ENCODE measurements at regions not wholly inside any gene's neighbourhood (a gene's known extent, or its start where the extent isn't known, plus 50 kb on each side); places are given as distances from the start of the nearest gene placed in this dataset.
A peak's percentile ranks its signal among the peaks of the same experiment; 100 is the strongest.
"Not testable (repeated sequence)": the region's sequence is repeated elsewhere in the genome, so short reads cannot be mapped to it uniquely, and the experiment has no call there.

DNA sequence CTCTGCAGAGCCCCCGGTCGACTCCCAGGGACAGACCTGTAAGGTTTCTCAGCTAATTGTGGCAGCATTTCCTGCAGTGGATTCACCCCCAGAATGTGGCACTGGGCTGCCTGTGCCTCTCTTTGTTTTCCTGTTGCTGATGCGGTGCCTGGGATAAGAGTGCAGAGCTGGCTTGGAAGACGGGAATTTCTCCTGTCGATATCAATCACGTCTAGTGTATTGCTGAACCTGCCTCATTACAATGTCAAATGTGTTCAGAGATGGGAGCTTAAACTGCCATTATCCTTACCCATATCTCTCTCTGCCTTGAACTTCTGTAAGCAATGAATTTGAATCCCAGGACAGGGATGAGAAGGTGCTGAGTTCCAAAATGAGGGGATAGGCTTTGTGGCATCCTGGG is 350.9 kb downstream of the ADGRD1 start:
- CTCF ChIA-PET (ENCODE audit: partially characterized antibody); H3K4me1 ChIP-seq (ENCODE audit: insufficient read depth, low read length); H3K4me1 Mint-ChIP-seq; intact Hi-C loops (cut with micrococcal nuclease); H3K36me3 Mint-ChIP-seq; POLR2A ChIA-PET (ENCODE audit: partially characterized antibody); H3K27ac Mint-ChIP-seq; H3K4me3 ChIP-seq (ENCODE audit: low read length in 2 of 2); H3K27me3 ChIP-seq (ENCODE audit: insufficient read depth, low read length); H3K27ac ChIP-seq (ENCODE audit: low read depth, low read length); DNase-seq; H3K36me3 ChIP-seq (ENCODE audit: insufficient read depth, low read length); H3K9me3 Mint-ChIP-seq; H3K4me3 Mint-ChIP-seq; H3K27me3 Mint-ChIP-seq; H3K9me3 ChIP-seq (ENCODE audit: control insufficient read depth in 1 of 2, low read length in 2 of 2): not testable (repeated sequence)

DNA sequence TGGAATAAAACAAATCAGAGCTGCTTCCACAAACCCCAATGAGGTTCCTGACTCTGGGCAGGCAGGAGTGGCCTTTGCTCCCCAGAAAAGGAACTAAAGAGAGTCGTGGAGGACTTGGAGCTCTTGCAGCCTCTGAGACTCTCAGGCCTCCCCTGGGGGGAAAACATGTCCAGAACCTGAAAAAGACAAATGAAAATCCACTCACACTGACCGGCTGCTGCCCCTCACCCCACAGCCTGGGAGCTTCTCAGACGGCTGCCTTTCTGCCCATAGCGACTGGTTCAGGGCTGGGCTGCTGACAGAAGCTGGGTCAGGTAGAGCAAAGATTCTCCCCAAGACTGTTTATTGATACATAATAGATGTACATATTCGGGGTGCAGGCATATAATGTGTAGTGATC is 356.0 kb downstream of the ADGRD1 start:
- Histone ChIP-seq H3K27ac (ENCODE audit: low read depth, low read length) (no peak overlapping the region), H3K36me3 (ENCODE audit: insufficient read depth, low read length) (no peaks in the 10 kb centered on the region), H3K4me3 (ENCODE audit: low read length in 2 of 2) (no peak overlapping the region), H3K4me1 (ENCODE audit: insufficient read depth, low read length) (no peaks in the 10 kb centered on the region), H3K27me3 (ENCODE audit: insufficient read depth, low read length) (no peaks in the 10 kb centered on the region), H3K9me3 (ENCODE audit: control insufficient read depth in 1 of 2, low read length in 2 of 2) (no peaks in the 10 kb centered on the region)
- peaks cover 0 to 17% (median 6%) of the 10 kb centered on the region in 4 donors for H3K4me1 Mint-ChIP-seq
- ChIA-PET CTCF (ENCODE audit: partially characterized antibody) (no interaction called here), POLR2A (ENCODE audit: partially characterized antibody) (no interaction called here)
- H3K27ac Mint-ChIP-seq: no peak overlapping the region
- intact Hi-C loops (cut with micrococcal nuclease): loop anchor here (5.0 kb wide), 1 partner anchor 333 kb away; no protein-coding TSS in a partner anchor
- no peak overlapping the region for H3K4me3 Mint-ChIP-seq
- H3K9me3 Mint-ChIP-seq: peaks cover 0 to 3% (median 0%) of the 10 kb centered on the region in 8 donors
- DNase-seq: no peak
- H3K36me3 Mint-ChIP-seq: no peaks in the 10 kb centered on the region
- H3K27me3 Mint-ChIP-seq: peaks cover 6 to 15% of the 10 kb centered on the region in 2 donors

DNA sequence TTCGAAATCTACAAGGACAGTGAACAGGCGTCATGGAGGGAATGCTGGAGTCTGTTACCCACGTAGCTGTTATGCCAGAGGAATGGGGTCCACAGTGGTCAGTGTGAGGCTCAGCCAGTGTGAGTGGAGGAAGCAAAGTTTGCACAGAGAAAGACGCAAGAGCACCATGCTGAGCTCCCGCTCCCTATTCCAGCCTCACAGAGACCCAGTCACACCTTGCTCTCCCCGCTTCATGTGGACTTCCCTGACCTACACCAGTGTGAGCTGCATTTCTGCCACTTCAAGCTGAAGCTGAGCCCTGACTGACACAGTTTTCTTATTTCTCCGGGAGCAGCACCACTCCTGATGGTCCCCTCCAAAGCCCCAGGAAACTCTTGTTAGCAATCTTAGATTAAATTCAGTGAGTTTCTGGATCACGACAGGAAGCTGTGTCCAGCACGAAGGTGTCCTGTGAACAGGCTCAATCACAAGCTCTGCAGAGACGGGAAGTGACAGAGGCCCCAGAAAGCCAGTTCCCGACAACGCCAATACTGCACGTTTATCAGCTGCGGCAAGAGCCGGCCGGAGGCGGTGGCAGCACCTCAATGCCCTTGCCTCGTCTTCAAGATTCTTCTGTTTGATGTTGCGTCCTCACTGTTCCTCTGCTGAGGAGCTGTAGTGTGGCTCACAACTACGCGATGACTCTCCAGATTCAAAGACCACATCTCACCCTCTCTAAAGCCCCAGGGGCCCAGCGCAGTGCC is 356.7 kb downstream of the ADGRD1 start:
- H3K36me3 ChIP-seq (ENCODE audit: insufficient read depth, low read length); CTCF ChIA-PET (ENCODE audit: partially characterized antibody); H3K4me3 Mint-ChIP-seq; POLR2A ChIA-PET (ENCODE audit: partially characterized antibody); H3K27me3 ChIP-seq (ENCODE audit: insufficient read depth, low read length); H3K9me3 Mint-ChIP-seq; H3K36me3 Mint-ChIP-seq; H3K4me3 ChIP-seq (ENCODE audit: low read length in 2 of 2); DNase-seq; H3K4me1 ChIP-seq (ENCODE audit: insufficient read depth, low read length); H3K27ac Mint-ChIP-seq; H3K9me3 ChIP-seq (ENCODE audit: control insufficient read depth in 1 of 2, low read length in 2 of 2); H3K27ac ChIP-seq (ENCODE audit: low read depth, low read length): not testable (repeated sequence)
- intact Hi-C loops (cut with micrococcal nuclease): loop anchor here (5.0 kb wide), 1 partner anchor 332 kb away; no protein-coding TSS in a partner anchor
- H3K27me3 Mint-ChIP-seq: peaks cover 9 to 19% of the 10 kb centered on the region in 2 donors
- H3K4me1 Mint-ChIP-seq: peaks cover 0 to 17% (median 6%) of the 10 kb centered on the region in 4 donors

DNA sequence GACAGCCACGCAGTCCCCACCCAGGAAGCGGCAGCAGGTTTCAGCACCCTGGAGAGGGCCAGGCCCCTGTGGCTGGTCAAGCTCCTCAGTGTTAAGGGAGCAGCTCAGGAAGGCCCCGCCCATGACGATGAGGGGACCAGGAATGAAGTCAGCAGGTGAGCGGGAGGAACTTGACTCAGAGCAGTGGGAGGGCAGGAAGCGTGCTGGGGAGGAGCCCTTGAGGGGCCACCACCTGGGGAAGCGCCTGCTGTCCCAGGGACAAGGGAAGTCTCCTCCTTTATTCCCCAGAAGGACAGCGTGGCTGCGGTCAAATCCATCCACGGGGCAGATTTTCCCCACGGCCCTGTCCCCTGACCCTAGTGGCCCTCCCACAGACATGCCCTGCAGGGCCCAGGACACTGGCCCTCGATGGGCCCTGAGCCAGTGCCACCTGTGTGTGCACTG is 357.6 kb downstream of the ADGRD1 start:
- intact Hi-C loops (cut with micrococcal nuclease): loop anchor here (5.0 kb wide), 1 partner anchor 331 kb away; no protein-coding TSS in a partner anchor
- H3K36me3 Mint-ChIP-seq; CTCF ChIA-PET (ENCODE audit: partially characterized antibody); H3K9me3 ChIP-seq (ENCODE audit: control insufficient read depth in 1 of 2, low read length in 2 of 2); POLR2A ChIA-PET (ENCODE audit: partially characterized antibody); H3K27me3 ChIP-seq (ENCODE audit: insufficient read depth, low read length); DNase-seq; H3K4me3 Mint-ChIP-seq; H3K27ac Mint-ChIP-seq; H3K4me3 ChIP-seq (ENCODE audit: low read length in 2 of 2); H3K4me1 ChIP-seq (ENCODE audit: insufficient read depth, low read length); H3K9me3 Mint-ChIP-seq; H3K36me3 ChIP-seq (ENCODE audit: insufficient read depth, low read length); H3K27ac ChIP-seq (ENCODE audit: low read depth, low read length): not testable (repeated sequence)
- Mint-ChIP-seq H3K27me3 (peaks cover 9 to 19% of the 10 kb centered on the region in 2 donors), H3K4me1 (peaks cover 0 to 17% (median 6%) of the 10 kb centered on the region in 4 donors)

DNA sequence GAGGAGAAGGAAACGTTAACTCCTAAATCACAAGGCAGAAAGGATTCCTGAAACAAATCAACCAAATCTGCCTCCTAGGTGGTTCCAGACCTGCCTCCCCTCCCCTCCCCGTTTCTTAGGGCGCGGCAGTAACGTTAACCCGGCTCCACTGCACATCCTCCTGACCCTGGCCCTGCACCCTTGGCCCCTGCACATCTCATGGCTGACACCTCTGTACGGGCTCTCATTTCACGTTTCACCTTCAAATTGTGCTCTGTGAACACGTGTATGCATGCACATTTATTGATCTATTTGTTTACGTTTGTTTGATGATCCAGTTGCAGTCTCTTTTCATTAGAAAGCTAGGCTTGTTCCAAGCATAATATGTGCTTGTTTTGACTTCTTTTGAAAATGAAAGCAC is 358.1 kb downstream of the ADGRD1 start:
- Histone ChIP-seq H3K4me1 (ENCODE audit: insufficient read depth, low read length) (no peaks in the 10 kb centered on the region), H3K27me3 (ENCODE audit: insufficient read depth, low read length) (no peaks in the 10 kb centered on the region), H3K9me3 (ENCODE audit: control insufficient read depth in 1 of 2, low read length in 2 of 2) (no peaks in the 10 kb centered on the region), H3K36me3 (ENCODE audit: insufficient read depth, low read length) (no peaks in the 10 kb centered on the region), H3K4me3 (ENCODE audit: low read length in 2 of 2) (no peak overlapping the region), H3K27ac (ENCODE audit: low read depth, low read length) (no peak overlapping the region)
- Mint-ChIP-seq H3K27me3 (peaks cover 9 to 19% of the 10 kb centered on the region in 2 donors), H3K4me1 (peaks cover 0 to 17% (median 6%) of the 10 kb centered on the region in 4 donors), H3K9me3 (peaks cover 0 to 3% (median under 1%) of the 10 kb centered on the region in 8 donors), H3K4me3 (peak overlapping the region in 2 of 8 donors; percentile 55 to 63), H3K36me3 (no peaks in the 10 kb centered on the region), H3K27ac (no peak overlapping the region)
- ChIA-PET CTCF (ENCODE audit: partially characterized antibody) (no interaction called here), POLR2A (ENCODE audit: partially characterized antibody) (no interaction called here)
- intact Hi-C loops (cut with micrococcal nuclease): loop anchor here (5.0 kb wide), 1 partner anchor 331 kb away; no protein-coding TSS in a partner anchor
- no peak for DNase-seq

DNA sequence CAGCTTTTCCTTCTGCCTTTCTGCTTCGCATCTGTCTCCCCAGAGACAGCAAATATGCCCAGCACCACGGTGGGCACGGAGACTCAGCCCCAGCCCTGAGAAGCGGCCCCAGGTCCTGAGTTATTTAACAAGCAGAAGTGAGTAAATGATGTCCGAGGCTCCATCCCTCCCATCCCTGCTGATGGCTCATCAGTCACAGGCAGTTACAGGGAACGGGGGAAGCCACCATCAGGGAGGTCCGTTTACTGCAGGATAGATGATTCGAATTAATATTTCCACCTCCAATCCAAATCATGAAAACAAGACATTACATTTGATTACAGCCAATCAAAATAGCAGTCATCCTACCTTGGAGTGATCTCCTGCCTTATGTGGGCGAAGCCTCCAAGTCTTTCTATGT is 358.7 kb downstream of the ADGRD1 start:
- H3K27ac ChIP-seq (ENCODE audit: low read depth, low read length); H3K9me3 Mint-ChIP-seq; H3K4me3 Mint-ChIP-seq; H3K9me3 ChIP-seq (ENCODE audit: control insufficient read depth in 1 of 2, low read length in 2 of 2); H3K4me3 ChIP-seq (ENCODE audit: low read length in 2 of 2); CTCF ChIA-PET (ENCODE audit: partially characterized antibody); H3K27ac Mint-ChIP-seq; POLR2A ChIA-PET (ENCODE audit: partially characterized antibody); DNase-seq; H3K36me3 Mint-ChIP-seq; H3K27me3 ChIP-seq (ENCODE audit: insufficient read depth, low read length); H3K36me3 ChIP-seq (ENCODE audit: insufficient read depth, low read length); H3K4me1 ChIP-seq (ENCODE audit: insufficient read depth, low read length): not testable (repeated sequence)
- Mint-ChIP-seq H3K4me1 (peaks cover 0 to 17% (median 6%) of the 10 kb centered on the region in 4 donors), H3K27me3 (peaks cover 9 to 21% of the 10 kb centered on the region in 2 donors)
- intact Hi-C loops (cut with micrococcal nuclease): loop anchor here (5.0 kb wide), 1 partner anchor 330 kb away; no protein-coding TSS in a partner anchor

DNA sequence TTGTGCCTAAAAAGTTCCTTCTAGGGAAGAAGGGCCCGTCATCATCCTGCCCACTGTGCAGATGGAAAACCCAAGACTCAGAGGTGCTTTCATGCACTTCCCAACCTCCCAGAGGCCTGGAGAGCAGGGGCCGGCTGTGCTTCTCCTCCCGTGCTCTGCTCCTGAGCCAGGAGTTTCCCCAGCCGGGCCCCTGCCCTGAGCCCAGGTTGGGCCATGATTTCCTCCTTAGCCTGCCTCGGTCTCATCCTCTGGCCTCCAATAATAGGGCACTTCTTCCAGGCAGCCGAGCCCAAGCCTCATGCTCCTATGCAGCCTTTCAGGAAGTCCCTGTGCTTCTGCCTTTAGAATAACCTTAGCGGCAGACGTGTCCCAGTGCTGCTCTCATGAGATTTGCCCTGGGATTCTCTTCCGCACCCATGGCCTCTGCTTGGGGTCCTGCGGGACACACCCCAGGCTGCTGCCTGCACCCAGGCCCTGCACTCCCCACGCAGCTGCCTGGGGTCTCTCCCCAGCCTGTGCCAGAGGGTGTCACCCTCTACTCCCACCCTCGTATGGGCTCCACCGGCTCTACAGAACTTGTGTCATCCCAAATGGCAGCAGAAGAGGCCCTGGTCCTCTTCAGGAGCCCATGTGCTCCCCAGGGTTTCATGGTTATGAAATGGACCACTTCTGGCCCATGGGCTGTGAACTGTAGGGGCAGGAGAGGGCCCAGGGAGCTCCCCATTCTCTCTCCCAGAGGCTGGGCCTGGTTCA is 359.3 kb downstream of the ADGRD1 start:
- H3K4me3 Mint-ChIP-seq: no peak overlapping the region
- no peaks in the 10 kb centered on the region for H3K9me3 ChIP-seq (ENCODE audit: control insufficient read depth in 1 of 2, low read length in 2 of 2)
- H3K4me3 ChIP-seq (ENCODE audit: low read length in 2 of 2): no peak overlapping the region
- POLR2A ChIA-PET (ENCODE audit: partially characterized antibody): no interaction called here
- no peak overlapping the region for H3K27ac ChIP-seq (ENCODE audit: low read depth, low read length)
- CTCF ChIA-PET (ENCODE audit: partially characterized antibody): no interaction called here
- no peaks in the 10 kb centered on the region for H3K27me3 ChIP-seq (ENCODE audit: insufficient read depth, low read length)
- no peaks in the 10 kb centered on the region for H3K36me3 ChIP-seq (ENCODE audit: insufficient read depth, low read length)
- no peak for DNase-seq
- peaks cover 9 to 20% of the 10 kb centered on the region in 2 donors for H3K27me3 Mint-ChIP-seq
- no peaks in the 10 kb centered on the region for H3K4me1 ChIP-seq (ENCODE audit: insufficient read depth, low read length)
- H3K27ac Mint-ChIP-seq: no peak overlapping the region
- intact Hi-C loops (cut with micrococcal nuclease): loop anchor here (5.0 kb wide), 1 partner anchor 329 kb away; no protein-coding TSS in a partner anchor
- H3K4me1 Mint-ChIP-seq: peaks cover 0 to 17% (median 7%) of the 10 kb centered on the region in 4 donors
- H3K36me3 Mint-ChIP-seq: no peaks in the 10 kb centered on the region
- H3K9me3 Mint-ChIP-seq: peaks cover 0 to 6% (median 3%) of the 10 kb centered on the region in 8 donors

Data from CD4-positive, alpha-beta memory T cell (primary cell).